ENCODE measurements at regions not wholly inside any gene's neighbourhood (a gene's known extent, or its start where the extent isn't known, plus 50 kb on each side); places are given as distances from the start of the nearest gene placed in this dataset.
"Not testable (repeated sequence)": the region's sequence is repeated elsewhere in the genome, so short reads cannot be mapped to it uniquely, and the experiment has no call there.

DNA sequence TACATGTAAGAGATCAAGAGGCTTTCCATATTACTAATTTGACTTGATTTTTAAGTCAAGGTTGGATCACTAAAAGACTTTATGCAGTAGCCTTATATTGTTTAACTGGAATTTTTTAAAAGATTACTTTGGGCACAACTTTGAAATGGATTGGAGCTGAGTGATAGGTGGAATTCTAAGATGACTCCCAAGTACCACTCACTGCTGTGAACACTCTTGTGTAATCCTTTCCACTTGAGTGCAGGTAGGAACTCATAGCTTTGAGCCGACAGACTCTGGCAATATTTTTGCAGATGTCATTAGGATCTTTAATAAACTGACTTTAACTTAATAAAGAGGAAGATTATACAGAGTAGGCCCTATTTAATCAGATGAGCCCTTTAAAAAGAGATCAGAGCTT lies 831.1 kb upstream of the NCAM2 start:
- no peak for ATAC-seq (ENCODE audit: low FRiP score in 2 of 2)
- no peak for DNase-seq
- no peaks in the 10 kb centered on the region for H3K36me3 ChIP-seq
- H3K4me1 ChIP-seq, result peaks cover 0 to 3% (median 0%) of the 10 kb centered on the region in 4 donors
- 54% methylated on average over 1 of the region's 1 CpG for WGBS, 2 donors
- H3K27ac ChIP-seq, result no peak overlapping the region
- H3K4me3 ChIP-seq, result no peak overlapping the region
- no peaks in the 10 kb centered on the region for H3K9me3 ChIP-seq
- H3K27me3 ChIP-seq, result no peaks in the 10 kb centered on the region
- TF ChIP-seq POLR2A (IDR thresholded peaks at IDR 0.05), result no peak

DNA sequence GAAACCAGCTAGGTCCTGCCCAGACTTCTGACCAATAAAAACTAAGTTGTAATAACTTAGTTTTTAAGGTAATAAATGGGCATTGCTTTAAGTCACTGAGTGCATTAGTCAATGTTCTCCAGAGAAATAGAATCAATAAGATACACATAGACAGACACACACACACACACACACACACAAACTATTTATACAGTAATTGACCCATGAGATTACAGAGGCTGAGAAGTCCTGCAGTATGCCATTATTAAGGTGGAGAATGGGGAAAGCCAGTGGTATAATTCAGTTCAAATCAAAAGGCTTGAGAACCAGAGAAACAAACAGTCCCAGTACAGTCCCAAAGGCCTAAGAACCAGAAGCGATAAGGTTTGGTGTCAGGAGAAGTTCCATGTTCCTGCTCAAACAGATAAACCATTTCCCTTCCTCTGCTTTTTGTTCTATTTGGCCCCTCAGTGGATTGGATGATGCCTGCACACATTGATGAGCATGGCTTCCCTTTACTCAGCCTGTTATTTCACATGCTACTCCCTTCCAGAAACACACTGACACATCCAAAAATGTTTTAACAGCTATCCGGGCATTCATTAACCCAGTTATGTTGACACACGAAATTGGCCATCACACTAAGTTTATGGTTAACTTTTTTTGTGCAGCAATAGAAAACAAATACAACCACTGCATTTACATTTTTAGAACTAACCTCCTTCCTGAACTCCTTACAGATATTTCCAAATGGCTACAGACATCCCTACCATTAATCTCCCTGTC lies 828.2 kb upstream of the NCAM2 start:
- H3K9me3 ChIP-seq, result no peaks in the 10 kb centered on the region
- H3K4me3 ChIP-seq, result no peak overlapping the region
- H3K27me3 ChIP-seq, result no peaks in the 10 kb centered on the region
- 77 to 79% methylated on average over 3 of the region's 3 CpGs for WGBS, 2 donors
- no peak overlapping the region for H3K27ac ChIP-seq
- H3K4me1 ChIP-seq, result peaks cover 0 to 3% (median 0%) of the 10 kb centered on the region in 4 donors
- DNase-seq, result no peak
- H3K36me3 ChIP-seq, result no peaks in the 10 kb centered on the region
- TF ChIP-seq EP300 (IDR thresholded peaks at IDR 0.05), result no peak
- no peak for TF ChIP-seq POLR2A (IDR thresholded peaks at IDR 0.05)
- TF ChIP-seq CTCF (IDR thresholded peaks at IDR 0.05), result no peak
- no peak for ATAC-seq (ENCODE audit: low FRiP score in 2 of 2)

DNA sequence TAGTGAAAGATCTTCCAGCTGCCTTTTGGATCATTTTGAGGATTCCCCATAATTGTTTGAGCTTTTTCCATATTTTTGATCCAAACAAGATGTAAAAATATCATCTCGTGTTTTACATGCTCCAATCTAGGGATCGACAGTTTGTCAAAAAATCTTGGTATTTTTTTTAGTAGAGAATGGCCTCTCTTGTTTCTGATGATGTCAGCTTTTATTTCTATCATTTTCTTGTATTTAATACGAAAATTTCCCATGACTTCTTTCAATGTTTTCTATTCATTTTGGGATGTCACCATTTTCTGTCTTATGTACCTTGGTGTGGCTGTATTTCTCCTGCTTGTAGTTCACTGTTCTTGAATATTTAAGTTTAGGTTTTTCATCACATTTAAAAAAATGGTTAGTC lies 812.0 kb upstream of the NCAM2 start:
- DNase-seq (no peak), ATAC-seq (ENCODE audit: low FRiP score in 2 of 2) (no peak)
- Histone ChIP-seq H3K4me1 (no peaks in the 10 kb centered on the region), H3K27me3 (no peaks in the 10 kb centered on the region), H3K36me3 (no peaks in the 10 kb centered on the region), H3K9me3 (peaks cover 0 to 6% (median 2%) of the 10 kb centered on the region in 4 donors), H3K4me3 (no peak overlapping the region), H3K27ac (no peak overlapping the region)
- no peak for TF ChIP-seq POLR2A (IDR thresholded peaks at IDR 0.05)
- no peak for TF ChIP-seq EP300 (IDR thresholded peaks at IDR 0.05)
- TF ChIP-seq CTCF (IDR thresholded peaks at IDR 0.05), result no peak
- no peak for TF ChIP-seq POLR2AphosphoS5 (IDR thresholded peaks at IDR 0.05)
- 48 to 52% methylated on average over 3 of the region's 3 CpGs for WGBS, 2 donors

DNA sequence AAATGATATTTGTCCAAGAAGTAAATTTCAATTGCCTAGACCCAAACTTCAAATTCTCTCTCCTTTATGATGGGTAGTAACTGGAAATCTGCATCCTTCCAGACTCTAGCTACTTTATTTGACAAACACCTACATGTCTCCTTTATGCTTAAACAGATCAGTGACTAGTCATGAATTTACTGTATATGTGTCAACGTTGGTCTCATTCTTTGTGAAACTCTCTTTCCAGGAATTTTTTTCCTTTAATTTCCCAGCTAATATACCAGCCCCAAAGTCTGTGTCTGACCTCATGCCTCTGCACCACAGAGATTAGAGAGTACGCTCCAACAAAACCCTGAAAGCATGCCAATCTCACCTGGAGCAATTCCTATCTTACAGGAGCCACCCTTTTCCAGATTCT lies 811.2 kb upstream of the NCAM2 start:
- 61 to 91% methylated on average over 2 of the region's 2 CpGs for WGBS, 2 donors

GRCh38 chr21:20201323-20201722 lies 796.9 kb upstream of the NCAM2 start:
- not testable (repeated sequence) for H3K4me1 ChIP-seq; H3K9me3 ChIP-seq; ATAC-seq (ENCODE audit: low FRiP score in 2 of 2); DNase-seq; H3K27me3 ChIP-seq; H3K4me3 ChIP-seq; H3K27ac ChIP-seq; H3K36me3 ChIP-seq
- 89 to 96% methylated on average over 3 of the region's 4 CpGs for WGBS, 2 donors

More for the DNA sequence above, 811.2 kb upstream of the NCAM2 start:
- Histone ChIP-seq H3K36me3 (no peaks in the 10 kb centered on the region), H3K4me1 (no peaks in the 10 kb centered on the region), H3K9me3 (peaks cover 0 to 6% (median 2%) of the 10 kb centered on the region in 4 donors), H3K4me3 (no peak overlapping the region), H3K27me3 (no peaks in the 10 kb centered on the region), H3K27ac (no peak overlapping the region)
- DNase-seq (no peak), ATAC-seq (ENCODE audit: low FRiP score in 2 of 2) (no peak)
- no peak for TF ChIP-seq EP300 (IDR thresholded peaks at IDR 0.05)
- TF ChIP-seq POLR2AphosphoS5 (IDR thresholded peaks at IDR 0.05), result no peak
- TF ChIP-seq CTCF (IDR thresholded peaks at IDR 0.05), result no peak
- TF ChIP-seq POLR2A (IDR thresholded peaks at IDR 0.05), result no peak

GRCh38 chr21:20207335-20207734 lies 790.9 kb upstream of the NCAM2 start:
- H3K27me3 ChIP-seq, result no peaks in the 10 kb centered on the region
- no peaks in the 10 kb centered on the region for H3K4me1 ChIP-seq
- H3K36me3 ChIP-seq, result no peaks in the 10 kb centered on the region
- ATAC-seq (ENCODE audit: low FRiP score in 2 of 2) (no peak), DNase-seq (no peak)
- H3K27ac ChIP-seq, result no peak overlapping the region
- TF ChIP-seq POLR2A (IDR thresholded peaks at IDR 0.05) (no peak), EP300 (IDR thresholded peaks at IDR 0.05) (peak in 1 of 4 donors; percentile 11), POLR2AphosphoS5 (IDR thresholded peaks at IDR 0.05) (no peak), CTCF (IDR thresholded peaks at IDR 0.05) (no peak)
- no peak overlapping the region for H3K4me3 ChIP-seq
- no peaks in the 10 kb centered on the region for H3K9me3 ChIP-seq
- 59 to 67% methylated on average over 3 of the region's 3 CpGs for WGBS, 2 donors
